ENCODE measurements at regions not wholly inside any gene's neighbourhood (a gene's known extent, or its start where the extent isn't known, plus 50 kb on each side); places are given as distances from the start of the nearest gene placed in this dataset.
"Not testable (repeated sequence)": the region's sequence is repeated elsewhere in the genome, so short reads cannot be mapped to it uniquely, and the experiment has no call there.

GRCh38 chr4:83758285-83758684, 222.4 kb downstream of the GPAT3 start:
- DNase-seq = no peak

- DNase-seq = no peak
Measured at GRCh38 chr4:83757121-83757621, 221.3 kb downstream of the GPAT3 start.

- DNase-seq = no peak
Measured at GRCh38 chr4:83753260-83753659, 217.4 kb downstream of the GPAT3 start.

GRCh38 chr4:83751336-83751949, 215.5 kb downstream of the GPAT3 start:
- no peak for DNase-seq

- DNase-seq = no peak
Measured at GRCh38 chr4:83748711-83749110, 212.8 kb downstream of the GPAT3 start.

- DNase-seq = no peak
Measured at GRCh38 chr4:83738895-83739294, 203.0 kb downstream of the GPAT3 start.

GRCh38 chr4:83734576-83734975, 198.7 kb downstream of the GPAT3 start:
- DNase-seq = no peak

GRCh38 chr4:83732114-83732635, 196.3 kb downstream of the GPAT3 start:
- DNase-seq = peak; percentile 3

- DNase-seq = no peak
Measured at GRCh38 chr4:83731609-83732008, 195.7 kb downstream of the GPAT3 start.

- not testable (repeated sequence) for DNase-seq
Measured at GRCh38 chr4:83730958-83731357, 195.1 kb downstream of the GPAT3 start.

- DNase-seq = no peak
Measured at GRCh38 chr4:83728191-83728590, 192.3 kb downstream of the GPAT3 start.

- no peak for DNase-seq
Measured at GRCh38 chr4:83725336-83726085, 189.6 kb downstream of the GPAT3 start.

- DNase-seq = no peak
Measured at GRCh38 chr4:83724485-83725335, 188.8 kb downstream of the GPAT3 start.

- DNase-seq = no peak
Measured at GRCh38 chr4:83723609-83724008, 187.7 kb downstream of the GPAT3 start.

GRCh38 chr4:83722730-83723269, 186.9 kb downstream of the GPAT3 start:
- DNase-seq = no peak

GRCh38 chr4:83716874-83717273, 181.0 kb downstream of the GPAT3 start:
- DNase-seq = no peak

GRCh38 chr4:83712890-83713289, 177.0 kb downstream of the GPAT3 start:
- no peak for DNase-seq

- no peak for DNase-seq
Measured at GRCh38 chr4:83709627-83710026, 173.7 kb downstream of the GPAT3 start.

GRCh38 chr4:83708500-83709175, 172.7 kb downstream of the GPAT3 start:
- no peak for DNase-seq

- DNase-seq = no peak
Measured at GRCh38 chr4:83704786-83705185, 168.9 kb downstream of the GPAT3 start.

- no peak for DNase-seq
Measured at GRCh38 chr4:83703752-83704151, 167.8 kb downstream of the GPAT3 start.

- DNase-seq = no peak
Measured at GRCh38 chr4:83701041-83701440, 165.1 kb downstream of the GPAT3 start.
